Common myeloid progenitor, CD34-positive (primary cell): ENCODE measurements at regions not wholly inside any gene's neighbourhood (a gene's known extent, or its start where the extent isn't known, plus 50 kb on each side); places are given as distances from the start of the nearest gene placed in this dataset.

ENCODE experiments used
- CTCF ChIA-PET: fragments of 350-600 bp; sonication (Branson Sonifier 250); formaldehyde crosslinking; loops from one replicate; lab custom pipeline; 2021; ENCODE audit warnings: antibody characterized with exemption; lab: Charles Lee
- POLR2A ChIA-PET: fragments of 350-600 bp; sonication (Branson Sonifier 250); formaldehyde crosslinking; loops from one replicate; lab custom pipeline; 2021; ENCODE audit warnings: antibody characterized with exemption; lab: Charles Lee
- DNase-seq, 3 donors: peaks; one replicate each; pipeline versions ENCODE4 v3.0.0 to v3.0.0-alpha.2; 2013
- H3K27ac ChIP-seq, 2 experiments: 1 replicate in 1 of 2; 2 replicates in 1 of 2; pipeline ENCODE4 v1.7.0; 2013; ENCODE audit warnings: inconsistent platforms in 2 of 2, low read length in 2 of 2, mild to moderate bottlenecking in 2 of 2, low read depth in 1 of 2, moderate library complexity in 1 of 2; ENCODE audit not compliant: severe bottlenecking in 2 of 2, insufficient read depth in 1 of 2, poor library complexity in 1 of 2
- H3K27me3 ChIP-seq, 5 experiments: replicated peaks in 2 of 5; 1 replicate in 3 of 5; 2 replicates in 2 of 5; pipeline versions ENCODE4 v1.6.1 to v1.7.0; 2013; ENCODE audit warnings: low read length in 4 of 5, mild to moderate bottlenecking in 2 of 5, moderate library complexity in 2 of 5, inconsistent platforms in 1 of 5; ENCODE audit not compliant: insufficient read depth in 5 of 5, control insufficient read depth in 4 of 5
- H3K36me3 ChIP-seq, 4 experiments: 1 replicate in 2 of 4; 2 replicates in 2 of 4; pipeline versions ENCODE4 v1.6.1 to v1.7.0; 2013; ENCODE audit warnings: low read length in 3 of 4, control low read depth in 1 of 4, mild to moderate bottlenecking in 1 of 4; ENCODE audit not compliant: control insufficient read depth in 4 of 4, insufficient read depth in 4 of 4
- H3K4me1 ChIP-seq, 4 experiments: 1 replicate in 3 of 4; 2 replicates in 1 of 4; pipeline versions ENCODE4 v1.6.1 to v1.7.1; 2013; ENCODE audit warnings: low read length in 3 of 4, mild to moderate bottlenecking in 3 of 4, control low read depth in 1 of 4, inconsistent platforms in 1 of 4, moderate library complexity in 1 of 4; ENCODE audit not compliant: control insufficient read depth in 4 of 4, insufficient read depth in 4 of 4; ENCODE audit errors: control extremely low read depth in 1 of 4
- H3K4me3 ChIP-seq, 7 experiments: 1 replicate in 4 of 7; 2 replicates in 3 of 7; pipeline versions ENCODE4 v1.5.1 to v1.7.0; 2013; ENCODE audit warnings: mild to moderate bottlenecking in 7 of 7, low read length in 6 of 7, moderate library complexity in 6 of 7, inconsistent platforms in 2 of 7, low read depth in 2 of 7, control low read depth in 1 of 7; ENCODE audit not compliant: insufficient read depth in 4 of 7, control insufficient read depth in 1 of 7; ENCODE audit errors: extremely low read depth in 1 of 7
- H3K9me3 ChIP-seq, 5 experiments: 1 replicate in 4 of 5; 2 replicates in 1 of 5; pipeline versions ENCODE4 v1.6.1 to v1.7.1; 2013; ENCODE audit warnings: low read length in 4 of 5, mild to moderate bottlenecking in 2 of 5, inconsistent platforms in 1 of 5, low read depth in 1 of 5, moderate library complexity in 1 of 5; ENCODE audit not compliant: control insufficient read depth in 4 of 5, insufficient read depth in 2 of 5; ENCODE audit errors: control extremely low read depth in 1 of 5
- WGBS: methylation state at CpG from one replicate; pipeline ENCODE4 v1.1.5; 2013; ENCODE audit not compliant: insufficient coverage; 5-methylcytosine and 5-hydroxymethylcytosine counted together

- no peak for DNase-seq
- 93% methylated on average over 2 of the region's 4 CpGs for WGBS
- POLR2A ChIA-PET, result no interaction called here
- Histone ChIP-seq H3K36me3 (no peaks in the 10 kb centered on the region), H3K9me3 (peaks cover 0 to 5% (median 0%) of the 10 kb centered on the region in 5 experiments), H3K27ac (no peak overlapping the region), H3K27me3 (no peaks in the 10 kb centered on the region), H3K4me1 (peaks cover 3 to 12% (median 8%) of the 10 kb centered on the region in 4 experiments), H3K4me3 (no peak overlapping the region)
- CTCF ChIA-PET, result interaction anchor here (1.7 kb wide), 1 partner anchor 15 kb away, joined by 6 read pairs; no protein-coding TSS in a partner anchor
Measured at GRCh38 chr2:59041139-59041538, 800.0 kb upstream of the FANCL start.

GRCh38 chr2:59034837-59035236, 793.7 kb upstream of the FANCL start:
- H3K4me1 ChIP-seq, result peaks cover 0 to 18% (median 9%) of the 10 kb centered on the region in 4 experiments
- H3K9me3 ChIP-seq, result peaks cover 0 to 5% (median 0%) of the 10 kb centered on the region in 5 experiments
- H3K36me3 ChIP-seq, result peaks cover 0 to 2% (median 0%) of the 10 kb centered on the region in 4 experiments
- no peaks in the 10 kb centered on the region for H3K27me3 ChIP-seq
- DNase-seq, result peak in 2 of 3 donors; percentile 16 to 33
- H3K4me3 ChIP-seq, result no peak overlapping the region
- CTCF ChIA-PET, result interaction anchor here (2.6 kb wide), 1 partner anchor 9 kb away, joined by 18 read pairs; no protein-coding TSS in a partner anchor
- no CpG with 5 or more reads among the region's 1 CpG for WGBS
- POLR2A ChIA-PET, result no interaction called here
- peak overlapping the region in 1 of 2 experiments; percentile 10 for H3K27ac ChIP-seq

- Histone ChIP-seq H3K27ac (peak overlapping the region in 1 of 2 experiments; percentile 10), H3K9me3 (peaks cover 0 to 5% (median 0%) of the 10 kb centered on the region in 5 experiments), H3K27me3 (no peaks in the 10 kb centered on the region), H3K4me1 (peaks cover 0 to 18% (median 9%) of the 10 kb centered on the region in 4 experiments), H3K4me3 (peak overlapping the region in 1 of 7 experiments; percentile 17), H3K36me3 (peaks cover 0 to 2% (median 0%) of the 10 kb centered on the region in 4 experiments)
- WGBS, result no CpG with 5 or more reads among the region's 3 CpGs
- CTCF ChIA-PET, result no interaction called here
- POLR2A ChIA-PET, result interaction anchor here (0.6 kb wide), 1 partner anchor 243 kb away, joined by 3 read pairs; no protein-coding TSS in a partner anchor
- peak in 2 of 3 donors; percentile 42 to 63 for DNase-seq
Measured at GRCh38 chr2:59034106-59034505, 793.0 kb upstream of the FANCL start.

- ChIA-PET CTCF (no interaction called here), POLR2A (no interaction called here)
- peak in 2 of 3 donors; percentile 28 to 38 for DNase-seq
- Histone ChIP-seq H3K27me3 (no peaks in the 10 kb centered on the region), H3K9me3 (peaks cover 0 to 5% (median 0%) of the 10 kb centered on the region in 5 experiments), H3K4me1 (peaks cover 0 to 18% (median 9%) of the 10 kb centered on the region in 4 experiments), H3K36me3 (peaks cover 0 to 2% (median 0%) of the 10 kb centered on the region in 4 experiments), H3K4me3 (peak overlapping the region in 1 of 7 experiments; percentile 36), H3K27ac (no peak overlapping the region)
- no CpG with 5 or more reads among the region's 1 CpG for WGBS
Measured at GRCh38 chr2:59033661-59034060, 792.5 kb upstream of the FANCL start.

GRCh38 chr2:59032499-59032898, 791.4 kb upstream of the FANCL start:
- ChIA-PET POLR2A (no interaction called here), CTCF (interaction anchor here (1.2 kb wide), 1 partner anchor 11 kb away, joined by 3 read pairs; no protein-coding TSS in a partner anchor)

GRCh38 chr2:59029058-59029457, 787.9 kb upstream of the FANCL start:
- Histone ChIP-seq H3K4me3 (no peak overlapping the region), H3K27ac (no peak overlapping the region), H3K4me1 (peaks cover 3 to 20% (median 9%) of the 10 kb centered on the region in 4 experiments), H3K36me3 (peaks cover 0 to 2% (median 0%) of the 10 kb centered on the region in 4 experiments), H3K27me3 (no peaks in the 10 kb centered on the region), H3K9me3 (no peaks in the 10 kb centered on the region)
- no peak for DNase-seq
- 100% methylated on average over 6 of the region's 6 CpGs for WGBS
- CTCF ChIA-PET, result interaction anchor here (0.6 kb wide), 1 partner anchor 1546 kb away, joined by 3 read pairs; no protein-coding TSS in a partner anchor
- POLR2A ChIA-PET, result no interaction called here

More at GRCh38 chr2:59032499-59032898, 791.4 kb upstream of the FANCL start:
- no peak overlapping the region for H3K27ac ChIP-seq
- no peaks in the 10 kb centered on the region for H3K27me3 ChIP-seq
- H3K36me3 ChIP-seq, result peaks cover 0 to 2% (median 0%) of the 10 kb centered on the region in 4 experiments
- H3K4me3 ChIP-seq, result no peak overlapping the region
- H3K4me1 ChIP-seq, result peaks cover 0 to 18% (median 9%) of the 10 kb centered on the region in 4 experiments
- DNase-seq, result no peak
- WGBS, result 94% methylated on average over 3 of the region's 3 CpGs
- peaks cover 0 to 2% (median 0%) of the 10 kb centered on the region in 5 experiments for H3K9me3 ChIP-seq

GRCh38 chr2:59027320-59027719, 786.2 kb upstream of the FANCL start:
- WGBS, result no CpG with 5 or more reads among the region's 4 CpGs
- DNase-seq, result no peak
- POLR2A ChIA-PET, result no interaction called here
- Histone ChIP-seq H3K4me3 (no peak overlapping the region), H3K27ac (no peak overlapping the region), H3K36me3 (peaks cover 0 to 2% (median 0%) of the 10 kb centered on the region in 4 experiments), H3K9me3 (no peaks in the 10 kb centered on the region), H3K4me1 (peaks cover 0 to 16% (median 4%) of the 10 kb centered on the region in 4 experiments), H3K27me3 (no peaks in the 10 kb centered on the region)
- CTCF ChIA-PET, result interaction anchor here (1.0 to 3.5 kb wide), 4 partner anchors 9 to 1539 kb away, joined by 3 to 18 read pairs (median 5); no protein-coding TSS in a partner anchor
